ENCODE measurements at regions not wholly inside any gene's neighbourhood (a gene's known extent, or its start where the extent isn't known, plus 50 kb on each side); places are given as distances from the start of the nearest gene placed in this dataset.

- DNase-seq: no peak
Measured at GRCh38 chr5:153421676-153422075, 68.8 kb upstream of the GRIA1 start.

DNA sequence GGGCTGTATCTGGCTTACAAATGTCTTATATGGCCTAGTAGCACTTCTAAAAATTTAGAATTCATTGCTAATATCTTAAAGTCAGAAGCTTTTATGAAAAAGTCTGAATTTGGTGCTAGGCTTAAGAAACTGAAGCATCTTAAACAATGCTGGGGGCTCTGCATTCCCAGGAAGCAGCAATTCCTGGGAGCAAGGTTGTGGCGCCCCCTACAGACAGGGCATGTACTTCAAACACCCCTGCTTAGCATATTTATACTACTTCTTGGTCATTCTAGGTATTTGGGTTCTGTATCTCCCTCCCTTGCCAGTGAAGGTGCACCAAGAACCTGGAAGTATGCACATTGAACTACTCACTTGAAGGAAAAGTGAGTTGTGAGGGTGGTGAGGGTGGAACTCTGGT lies 64.6 kb upstream of the GRIA1 start:
- no peak for DNase-seq

GRCh38 chr5:153429761-153430380 lies 60.6 kb upstream of the GRIA1 start:
- no peak for DNase-seq

GRCh38 chr5:153432583-153432982 lies 57.9 kb upstream of the GRIA1 start:
- no peak for DNase-seq

DNA sequence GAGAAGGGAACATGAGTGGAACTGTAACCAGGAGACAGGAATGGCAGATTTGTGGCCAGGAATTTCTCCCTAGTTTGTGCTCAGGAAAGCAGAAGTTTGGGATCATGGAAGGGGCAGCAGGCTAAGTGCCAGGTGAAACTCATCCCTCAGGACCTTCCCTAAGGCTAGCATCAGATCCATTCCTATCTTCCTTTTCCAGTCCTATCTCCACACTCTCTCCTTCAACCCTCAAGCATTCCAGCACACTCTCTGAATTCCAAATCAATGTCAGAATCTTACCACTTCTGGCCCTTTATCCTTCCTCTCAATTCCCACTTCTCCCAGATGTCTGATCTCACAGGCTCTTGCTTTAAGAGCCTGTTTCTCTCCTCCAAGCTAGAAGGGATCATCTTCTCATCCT lies 53.2 kb upstream of the GRIA1 start:
- DNase-seq: no peak

- no peak for DNase-seq
Measured at GRCh38 chr5:153439130-153439529, 51.3 kb upstream of the GRIA1 start.
